HG02571 (cell line): ENCODE measurements at regions not wholly inside any gene's neighbourhood (a gene's known extent, or its start where the extent isn't known, plus 50 kb on each side); places are given as distances from the start of the nearest gene placed in this dataset.
"Not testable (repeated sequence)": the region's sequence is repeated elsewhere in the genome, so short reads cannot be mapped to it uniquely, and the experiment has no call there.

Experiments used
- ATAC-seq: cut with Tn5 transposase; IDR thresholded peaks from one replicate; pipeline ENCODE4 v1.9.1; 2021; ENCODE audit warnings: mild to moderate bottlenecking, moderate library complexity; ENCODE audit not compliant: unreplicated experiment

DNA sequence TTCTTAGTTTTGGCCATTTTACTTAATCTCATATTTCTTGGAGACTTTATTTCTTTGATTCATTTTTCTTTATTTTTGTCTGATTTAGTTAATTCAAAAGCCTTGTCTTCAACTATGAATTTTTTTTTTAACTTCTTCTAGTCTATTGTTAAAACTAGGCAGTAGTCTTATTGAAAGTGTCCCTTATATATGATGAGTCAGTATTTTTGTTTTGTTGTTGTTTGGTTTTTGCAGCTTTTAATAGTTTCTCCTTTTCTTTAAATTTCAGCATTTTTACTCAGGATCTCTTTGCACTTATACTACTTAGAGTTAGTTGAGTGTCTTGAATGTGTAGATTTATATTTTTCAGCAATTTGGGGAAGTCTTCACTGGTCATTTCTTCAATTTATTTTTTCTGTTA lies 758.5 kb upstream of the CDH8 start:
- ATAC-seq = no peak

GRCh38 chr16:62780081-62780480 lies 743.8 kb upstream of the CDH8 start:
- ATAC-seq = not testable (repeated sequence)

GRCh38 chr16:62764572-62764971 lies 728.3 kb upstream of the CDH8 start:
- no peak for ATAC-seq

DNA sequence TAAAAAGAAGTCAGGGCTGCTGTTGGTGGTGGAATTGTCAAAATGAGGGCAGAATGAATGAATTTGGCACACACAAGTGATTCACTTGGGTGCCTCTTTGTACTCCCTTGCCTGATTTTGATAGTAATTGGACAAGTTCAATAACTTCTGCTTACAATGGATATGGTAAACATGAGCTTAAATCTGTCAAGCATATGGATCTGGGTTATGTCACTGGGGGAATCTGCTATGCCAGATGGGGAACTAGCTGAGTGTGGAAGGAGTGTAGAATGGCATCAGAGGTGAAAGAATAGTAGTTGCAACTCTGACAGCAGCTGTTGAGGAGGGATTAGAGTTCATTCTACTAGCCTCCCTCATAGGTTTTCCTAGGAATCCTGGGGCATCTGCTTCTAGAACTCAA lies 724.2 kb upstream of the CDH8 start:
- ATAC-seq = no peak

DNA sequence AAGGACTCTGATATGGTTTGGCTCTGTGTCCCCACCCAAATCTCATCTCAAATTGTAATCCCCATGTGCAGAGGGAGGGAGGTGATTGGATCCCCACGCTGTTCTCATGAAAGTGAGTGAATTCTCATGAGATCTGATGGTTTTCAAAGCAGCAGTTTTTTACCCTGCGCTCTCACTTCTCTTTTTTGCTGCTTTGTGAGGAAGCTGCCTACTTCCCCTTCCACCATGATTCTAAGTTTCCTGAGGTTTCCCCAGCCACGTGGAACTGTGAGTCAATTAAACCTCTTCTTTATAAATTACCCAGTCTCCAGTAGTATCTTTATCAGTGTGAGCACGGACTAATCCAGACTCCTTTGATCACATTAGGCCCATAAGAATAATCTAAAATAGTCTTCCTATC lies 719.7 kb upstream of the CDH8 start:
- no peak for ATAC-seq

GRCh38 chr16:62752854-62753253 lies 716.6 kb upstream of the CDH8 start:
- no peak for ATAC-seq

- no peak for ATAC-seq
These were observed 715.0 kb upstream of the CDH8 start for GRCh38 chr16:62751218-62751617.

DNA sequence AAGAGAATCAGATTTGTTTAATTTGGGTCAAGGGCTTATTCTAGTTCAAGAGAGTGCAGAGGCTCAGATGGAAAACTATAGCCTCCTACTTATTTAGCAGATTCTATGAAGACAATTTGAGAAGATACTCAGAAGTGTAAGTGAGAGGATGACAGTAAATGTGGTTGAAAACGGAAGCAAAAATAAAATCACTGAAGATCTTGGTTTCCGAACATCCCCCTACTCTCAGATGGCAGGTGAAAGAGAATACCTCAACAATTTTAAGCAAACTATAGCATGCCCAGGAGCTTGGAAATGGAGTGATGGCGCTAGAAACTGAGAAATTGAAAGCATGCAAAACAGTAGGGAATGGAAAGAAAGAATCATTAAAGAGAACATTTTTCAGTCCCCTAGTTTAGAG lies 705.5 kb upstream of the CDH8 start:
- ATAC-seq = no peak

DNA sequence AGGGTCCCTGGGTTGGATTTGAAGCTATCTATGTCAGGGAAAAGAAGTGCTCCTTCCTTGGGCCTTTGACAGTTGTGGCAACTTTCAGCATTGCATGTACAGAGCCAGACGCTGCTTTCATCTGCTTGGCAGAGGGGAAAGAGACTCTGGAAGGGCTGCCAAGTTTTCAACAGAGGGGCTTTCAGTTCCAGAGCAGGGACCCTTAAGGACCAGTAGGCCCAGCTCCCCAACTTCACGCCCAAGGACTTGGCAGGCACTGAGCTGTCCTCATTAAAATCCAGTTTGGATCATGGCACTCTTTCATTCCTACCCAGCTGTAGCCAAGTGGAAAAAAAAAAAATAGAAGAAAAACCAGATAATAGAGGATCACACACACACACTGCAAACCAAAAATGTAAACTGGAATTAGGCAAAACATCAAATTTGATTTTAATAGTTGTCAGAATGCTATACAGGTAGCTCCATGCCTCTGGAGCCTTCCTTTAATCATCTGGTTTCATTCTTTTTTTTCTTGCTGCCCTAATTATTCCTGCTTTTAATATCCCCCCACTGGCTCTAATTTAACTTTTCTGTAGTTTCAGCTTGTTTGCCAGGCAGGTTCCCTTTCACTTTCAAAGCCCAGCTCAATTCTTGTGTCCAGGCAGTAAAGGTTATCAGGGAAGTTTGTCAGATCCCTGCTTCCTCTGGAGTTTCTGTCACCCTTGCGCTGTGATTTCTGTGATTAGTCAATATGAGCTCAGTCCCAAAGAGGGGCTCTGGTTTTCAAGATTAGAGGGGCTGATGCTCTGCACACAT lies 702.6 kb upstream of the CDH8 start:
- no peak for ATAC-seq

GRCh38 chr16:62732092-62732491 lies 695.9 kb upstream of the CDH8 start:
- ATAC-seq = no peak

- ATAC-seq = not testable (repeated sequence)
These were observed 688.5 kb upstream of the CDH8 start for GRCh38 chr16:62724670-62725269.

DNA sequence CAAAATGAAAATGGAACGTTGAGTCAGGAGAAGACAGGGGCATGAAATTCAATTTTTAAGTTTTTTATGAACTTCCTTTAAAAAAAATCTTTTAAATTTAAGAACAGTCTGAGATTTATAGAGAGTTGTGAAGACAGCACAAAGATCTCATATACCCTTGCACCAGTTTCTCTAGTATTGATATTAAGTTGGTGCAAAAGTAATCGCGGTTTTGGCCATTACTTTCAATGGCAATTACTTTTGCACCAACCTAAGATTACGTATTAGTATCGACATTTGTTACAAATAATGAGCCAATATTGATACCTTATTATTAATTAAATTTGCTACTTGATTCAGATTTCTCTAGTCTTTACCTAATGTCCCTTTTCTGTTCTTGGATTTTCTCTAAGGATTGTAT lies 684.4 kb upstream of the CDH8 start:
- ATAC-seq = no peak

- ATAC-seq = no peak
These were observed 680.8 kb upstream of the CDH8 start for GRCh38 chr16:62717026-62717425.

GRCh38 chr16:62715701-62716100 lies 679.5 kb upstream of the CDH8 start:
- no peak for ATAC-seq

DNA sequence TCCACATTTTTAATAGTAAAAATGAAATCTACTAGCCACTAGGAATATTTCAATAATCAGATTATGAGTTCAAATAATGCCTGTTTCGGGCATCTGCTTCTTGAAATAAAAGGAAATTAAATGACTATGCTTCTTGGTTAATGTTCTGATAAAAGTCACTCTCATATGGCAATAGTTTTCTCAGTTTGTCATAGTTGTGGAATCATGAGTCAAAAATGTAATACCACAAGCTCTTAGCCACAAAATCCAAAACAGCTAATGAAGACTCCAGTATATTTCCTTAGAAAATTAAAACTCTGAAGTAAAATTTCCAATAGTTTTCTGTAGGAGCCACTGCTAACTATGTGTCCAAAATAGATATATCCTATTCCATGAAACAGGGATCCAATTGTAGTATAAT lies 676.3 kb upstream of the CDH8 start:
- no peak for ATAC-seq

GRCh38 chr16:62711797-62712196 lies 675.6 kb upstream of the CDH8 start:
- no peak for ATAC-seq

DNA sequence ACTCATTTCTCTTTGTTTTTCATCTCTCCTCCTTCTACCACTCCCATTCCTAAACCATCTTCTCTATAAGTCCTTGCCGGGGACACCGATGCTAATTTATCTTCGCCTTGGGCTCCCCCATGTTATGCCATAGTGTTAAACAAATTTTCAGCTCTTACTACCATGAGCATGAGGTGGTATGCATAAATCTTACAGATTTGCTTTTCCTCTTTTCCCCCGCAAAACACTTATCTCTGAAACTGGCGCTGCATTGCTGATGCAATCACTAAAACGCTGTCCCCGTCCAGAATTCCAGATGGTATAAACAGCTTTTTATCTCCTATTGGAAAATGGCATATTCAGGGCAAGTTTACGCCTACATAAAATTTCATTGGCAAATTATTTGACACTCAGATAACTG lies 673.6 kb upstream of the CDH8 start:
- no peak for ATAC-seq

DNA sequence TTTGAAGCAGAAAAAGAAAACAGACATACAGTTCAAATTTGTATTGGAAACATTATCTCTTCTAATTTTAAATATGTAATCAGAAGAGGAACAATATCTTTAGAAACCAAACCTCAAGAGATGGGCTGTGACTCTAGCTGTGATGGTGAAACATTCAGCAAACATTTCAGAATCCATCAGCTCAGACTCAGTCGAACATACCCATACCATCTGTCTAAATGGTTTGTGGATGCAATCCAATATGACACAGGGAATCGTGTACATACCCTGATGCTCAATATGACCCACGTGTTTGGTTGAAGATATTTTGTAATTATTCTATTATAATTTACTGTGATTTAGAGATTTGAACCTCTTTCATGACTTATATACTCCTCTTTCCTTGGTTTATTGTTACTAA lies 665.2 kb upstream of the CDH8 start:
- ATAC-seq = no peak

DNA sequence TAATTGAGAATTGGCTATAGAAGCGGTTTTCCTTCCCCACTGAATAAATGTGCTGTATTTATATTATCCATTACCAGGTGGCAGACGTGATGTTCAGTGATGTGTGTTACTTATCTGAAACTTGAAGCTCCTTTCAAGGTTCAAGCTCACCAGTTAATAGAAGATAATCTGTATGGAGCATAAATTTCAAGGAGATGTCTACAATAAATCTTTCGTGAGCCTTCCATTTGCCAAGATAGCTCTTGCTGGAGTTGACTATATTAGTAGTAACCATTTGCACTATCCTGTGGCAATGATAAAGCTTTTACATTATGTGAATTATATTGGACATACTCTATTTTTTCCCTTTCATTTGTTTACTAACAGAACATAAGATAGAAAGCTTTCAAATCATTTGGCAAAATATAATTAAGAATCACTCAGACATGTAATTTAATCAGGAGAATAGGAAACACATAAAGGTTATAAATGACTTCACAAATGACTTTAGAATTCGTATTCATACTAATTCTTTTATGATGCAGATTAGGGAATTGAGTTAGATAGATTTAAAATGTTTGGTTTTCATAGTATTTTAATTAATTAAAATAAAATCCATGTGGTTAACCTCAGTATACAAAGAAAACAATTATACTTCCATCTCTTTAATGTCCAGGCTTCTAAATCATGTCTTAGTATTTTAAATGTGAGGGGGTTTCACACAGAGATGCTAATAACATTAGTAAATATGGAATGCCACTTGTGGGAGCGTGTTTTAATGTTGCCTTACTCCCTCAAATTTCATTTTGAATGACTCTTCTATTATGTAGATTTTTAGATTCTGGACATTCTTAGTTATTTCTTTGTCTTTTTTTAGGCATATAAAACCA lies 664.4 kb upstream of the CDH8 start:
- no peak for ATAC-seq

GRCh38 chr16:62692685-62693084 lies 656.4 kb upstream of the CDH8 start:
- no peak for ATAC-seq

DNA sequence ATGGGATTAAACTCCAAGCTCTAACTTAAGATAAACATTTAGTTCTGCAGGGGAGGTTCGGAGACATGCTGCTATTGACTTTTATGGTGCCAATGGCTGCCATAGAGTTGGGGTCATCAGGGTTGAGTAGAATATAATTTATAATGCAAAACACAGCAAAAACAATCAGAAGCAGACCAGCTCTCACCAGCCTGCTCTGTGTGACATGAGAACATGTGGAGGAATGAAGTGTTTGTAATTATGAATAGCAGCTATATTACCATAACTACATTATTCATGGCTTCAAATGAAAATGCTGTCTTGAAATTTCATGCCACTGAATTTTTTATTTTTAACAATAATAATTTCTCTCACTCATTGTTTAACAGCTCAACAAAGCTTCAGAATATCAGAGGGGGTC lies 645.6 kb upstream of the CDH8 start:
- ATAC-seq = no peak

DNA sequence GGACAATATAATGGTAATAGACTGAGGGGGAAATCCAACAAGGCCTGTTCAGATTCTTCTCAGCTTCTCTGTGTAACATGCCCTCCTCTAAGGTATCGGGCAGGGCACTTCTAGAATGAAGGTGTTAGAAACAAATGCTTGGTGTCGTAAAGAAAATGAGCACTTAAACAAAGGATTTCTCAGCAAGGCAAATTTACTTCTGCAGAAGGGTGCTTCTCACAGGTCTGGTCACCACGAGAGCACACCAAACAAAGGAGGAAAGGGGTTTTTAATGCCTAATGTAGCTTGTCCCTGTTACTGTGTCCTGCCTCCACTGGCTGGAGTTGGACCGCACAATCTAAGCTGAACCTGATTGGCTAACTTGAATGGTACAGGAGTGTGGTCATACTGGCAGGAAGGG lies 642.6 kb upstream of the CDH8 start:
- ATAC-seq = no peak
